ENCODE measurements at regions not wholly inside any gene's neighbourhood (a gene's known extent, or its start where the extent isn't known, plus 50 kb on each side); places are given as distances from the start of the nearest gene placed in this dataset.

DNA sequence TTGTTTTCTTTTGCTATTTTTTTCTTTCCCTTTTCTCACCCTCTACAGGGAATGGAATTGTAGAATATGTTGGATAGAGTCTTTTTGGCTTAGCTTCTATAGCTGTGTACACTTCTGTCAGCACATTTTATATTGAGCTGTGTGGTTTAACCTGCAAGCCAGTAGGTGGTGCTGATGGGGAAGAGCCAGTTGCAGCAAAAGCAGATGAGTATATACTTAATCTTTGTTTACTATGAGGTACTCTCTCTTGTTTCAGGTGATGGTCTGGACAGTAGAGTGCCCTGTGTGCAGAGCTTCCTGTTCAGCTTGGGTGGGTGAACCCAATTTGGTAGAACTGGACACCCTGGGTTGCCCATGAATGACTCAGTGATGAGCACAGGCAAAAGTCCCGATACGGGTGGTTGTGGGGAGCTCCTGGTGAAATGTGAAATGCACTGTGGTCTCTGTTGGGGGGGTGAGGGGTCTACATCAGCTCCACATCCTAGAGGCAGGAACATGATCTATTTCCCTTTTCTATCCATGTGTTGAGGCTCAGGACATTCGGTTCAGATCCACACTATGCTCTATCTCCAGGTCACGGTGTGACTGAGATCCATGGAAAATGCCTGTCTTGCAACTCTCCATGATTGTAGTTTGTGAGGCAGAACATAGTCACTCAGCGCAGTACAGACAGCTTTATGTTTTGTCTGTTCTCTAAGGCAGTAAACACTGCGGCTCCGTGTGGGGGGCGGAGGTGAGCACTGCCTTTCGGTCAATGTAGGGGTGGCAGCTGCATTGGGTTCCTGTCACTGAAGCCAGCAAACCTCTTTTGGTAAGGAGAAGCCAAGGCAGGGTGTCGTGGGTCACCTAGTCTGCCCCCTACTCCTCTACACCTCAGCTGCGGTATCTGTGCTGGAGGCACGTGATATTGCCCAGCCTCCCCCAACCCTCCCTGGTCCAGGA is 353.2 kb downstream of the PRR16 start:
- TF ChIP-seq, protein P1, sequence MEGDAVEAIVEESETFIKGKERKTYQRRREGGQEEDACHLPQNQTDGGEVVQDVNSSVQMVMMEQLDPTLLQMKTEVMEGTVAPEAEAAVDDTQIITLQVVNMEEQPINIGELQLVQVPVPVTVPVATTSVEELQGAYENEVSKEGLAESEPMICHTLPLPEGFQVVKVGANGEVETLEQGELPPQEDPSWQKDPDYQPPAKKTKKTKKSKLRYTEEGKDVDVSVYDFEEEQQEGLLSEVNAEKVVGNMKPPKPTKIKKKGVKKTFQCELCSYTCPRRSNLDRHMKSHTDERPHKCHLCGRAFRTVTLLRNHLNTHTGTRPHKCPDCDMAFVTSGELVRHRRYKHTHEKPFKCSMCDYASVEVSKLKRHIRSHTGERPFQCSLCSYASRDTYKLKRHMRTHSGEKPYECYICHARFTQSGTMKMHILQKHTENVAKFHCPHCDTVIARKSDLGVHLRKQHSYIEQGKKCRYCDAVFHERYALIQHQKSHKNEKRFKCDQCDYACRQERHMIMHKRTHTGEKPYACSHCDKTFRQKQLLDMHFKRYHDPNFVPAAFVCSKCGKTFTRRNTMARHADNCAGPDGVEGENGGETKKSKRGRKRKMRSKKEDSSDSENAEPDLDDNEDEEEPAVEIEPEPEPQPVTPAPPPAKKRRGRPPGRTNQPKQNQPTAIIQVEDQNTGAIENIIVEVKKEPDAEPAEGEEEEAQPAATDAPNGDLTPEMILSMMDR (tag by site-specific recombination; IDR thresholded peaks at IDR 0.05), result no peak
- no peak for TF ChIP-seq ZNF423 (tag by site-specific recombination; IDR thresholded peaks at IDR 0.05)
- TF ChIP-seq ZNF274 (IDR thresholded peaks at IDR 0.05; ENCODE audit: low read length), result no peak
- TF ChIP-seq ZNF274 (tag by site-specific recombination; IDR thresholded peaks at IDR 0.05; ENCODE audit: borderline replicate concordance), result no peak
- TF ChIP-seq, protein P2, sequence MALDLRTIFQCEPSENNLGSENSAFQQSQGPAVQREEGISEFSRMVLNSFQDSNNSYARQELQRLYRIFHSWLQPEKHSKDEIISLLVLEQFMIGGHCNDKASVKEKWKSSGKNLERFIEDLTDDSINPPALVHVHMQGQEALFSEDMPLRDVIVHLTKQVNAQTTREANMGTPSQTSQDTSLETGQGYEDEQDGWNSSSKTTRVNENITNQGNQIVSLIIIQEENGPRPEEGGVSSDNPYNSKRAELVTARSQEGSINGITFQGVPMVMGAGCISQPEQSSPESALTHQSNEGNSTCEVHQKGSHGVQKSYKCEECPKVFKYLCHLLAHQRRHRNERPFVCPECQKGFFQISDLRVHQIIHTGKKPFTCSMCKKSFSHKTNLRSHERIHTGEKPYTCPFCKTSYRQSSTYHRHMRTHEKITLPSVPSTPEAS (tag by site-specific recombination; IDR thresholded peaks at IDR 0.05), result no peak
- TF ChIP-seq ZNF561 (tag by site-specific recombination; IDR thresholded peaks at IDR 0.05; ENCODE audit: borderline replicate concordance), result no peak
- TF ChIP-seq, protein P3, sequence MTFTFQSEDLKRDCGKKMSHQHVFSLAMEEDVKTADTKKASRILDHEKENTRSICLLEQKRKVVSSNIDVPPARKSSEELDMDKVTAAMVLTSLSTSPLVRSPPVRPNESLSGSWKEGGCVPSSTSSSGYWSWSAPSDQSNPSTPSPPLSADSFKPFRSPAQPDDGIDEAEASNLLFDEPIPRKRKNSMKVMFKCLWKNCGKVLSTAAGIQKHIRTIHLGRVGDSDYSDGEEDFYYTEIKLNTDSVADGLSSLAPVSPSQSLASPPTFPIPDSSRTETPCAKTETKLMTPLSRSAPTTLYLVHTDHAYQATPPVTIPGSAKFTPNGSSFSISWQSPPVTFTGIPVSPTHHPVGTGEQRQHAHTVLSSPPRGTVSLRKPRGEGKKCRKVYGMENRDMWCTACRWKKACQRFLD (tag by site-specific recombination; IDR thresholded peaks at IDR 0.05), result no peak
- TF ChIP-seq ZNF114 (tag by site-specific recombination; IDR thresholded peaks at IDR 0.05), result no peak
- TF ChIP-seq SP2 (tag by site-specific recombination; IDR thresholded peaks at IDR 0.05), result no peak
- TF ChIP-seq KLF16 (tag by site-specific recombination; IDR thresholded peaks at IDR 0.05), result no peak
- TF ChIP-seq ZBTB7A (tag by site-specific recombination; IDR thresholded peaks at IDR 0.05; ENCODE audit: low read depth), result no peak
